Mammary epithelial cell (primary cell): ENCODE measurements at regions not wholly inside any gene's neighbourhood (a gene's known extent, or its start where the extent isn't known, plus 50 kb on each side); places are given as distances from the start of the nearest gene placed in this dataset.

ENCODE experiments used
- EZH2 ChIP-seq: IDR thresholded peaks from 2 replicates; pipeline ENCODE4 v1.6.1; 2012; ENCODE audit warnings: low read length, inconsistent platforms, borderline replicate concordance
- TF ChIP-seq, protein P1 (sequence below), 2 donors: IDR thresholded peaks in 1 of 2; conservative IDR thresholded peaks in 1 of 2; 2 replicates each; pipeline ENCODE4 v1.5.1; 2011 to 2012; ENCODE audit warnings: inconsistent platforms in 2 of 2, low read length in 2 of 2, mild to moderate bottlenecking in 2 of 2, control low read depth in 1 of 2, low read depth in 1 of 2; ENCODE audit not compliant: insufficient read depth in 1 of 2; ENCODE audit errors: extremely low read depth in 1 of 2

GRCh38 chr1:104456724-104457123 is 707.0 kb downstream of the AMY1C start:
- TF ChIP-seq, protein P1, sequence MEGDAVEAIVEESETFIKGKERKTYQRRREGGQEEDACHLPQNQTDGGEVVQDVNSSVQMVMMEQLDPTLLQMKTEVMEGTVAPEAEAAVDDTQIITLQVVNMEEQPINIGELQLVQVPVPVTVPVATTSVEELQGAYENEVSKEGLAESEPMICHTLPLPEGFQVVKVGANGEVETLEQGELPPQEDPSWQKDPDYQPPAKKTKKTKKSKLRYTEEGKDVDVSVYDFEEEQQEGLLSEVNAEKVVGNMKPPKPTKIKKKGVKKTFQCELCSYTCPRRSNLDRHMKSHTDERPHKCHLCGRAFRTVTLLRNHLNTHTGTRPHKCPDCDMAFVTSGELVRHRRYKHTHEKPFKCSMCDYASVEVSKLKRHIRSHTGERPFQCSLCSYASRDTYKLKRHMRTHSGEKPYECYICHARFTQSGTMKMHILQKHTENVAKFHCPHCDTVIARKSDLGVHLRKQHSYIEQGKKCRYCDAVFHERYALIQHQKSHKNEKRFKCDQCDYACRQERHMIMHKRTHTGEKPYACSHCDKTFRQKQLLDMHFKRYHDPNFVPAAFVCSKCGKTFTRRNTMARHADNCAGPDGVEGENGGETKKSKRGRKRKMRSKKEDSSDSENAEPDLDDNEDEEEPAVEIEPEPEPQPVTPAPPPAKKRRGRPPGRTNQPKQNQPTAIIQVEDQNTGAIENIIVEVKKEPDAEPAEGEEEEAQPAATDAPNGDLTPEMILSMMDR (conservative IDR thresholded peaks at IDR 0.05 in 1 of 2, IDR thresholded peaks at IDR 0.05 in 1 of 2; ENCODE audit: extremely low read depth in 1 of 2, insufficient read depth in 1 of 2, low read depth in 1 of 2, low read length in 2 of 2): no peak
- no peak for TF ChIP-seq EZH2
